Breast epithelium (tissue), 3 donors: ENCODE measurements at regions not wholly inside any gene's neighbourhood (a gene's known extent, or its start where the extent isn't known, plus 50 kb on each side); places are given as distances from the start of the nearest gene placed in this dataset.

ENCODE experiments used
- CTCF ChIP-seq, 3 donors: fragments of 450-650 bp; IDR thresholded peaks; one replicate each; pipeline ENCODE4 v1.5.1; 2016 to 2017; ENCODE audit warnings: antibody characterized with exemption in 3 of 3, mild to moderate bottlenecking in 3 of 3, moderate library complexity in 3 of 3
- POLR2A ChIP-seq: fragments of 450-650 bp; IDR thresholded peaks from one replicate; pipeline ENCODE4 v1.6.1; 2016; ENCODE audit warnings: antibody characterized with exemption, mild to moderate bottlenecking, moderate library complexity
- POLR2AphosphoS5 ChIP-seq, 3 donors: sonication (generic); formaldehyde crosslinking; IDR thresholded peaks; one replicate each; pipeline ENCODE4 v1.6.1; 2017; ENCODE audit warnings: antibody characterized with exemption in 3 of 3

- TF ChIP-seq CTCF (IDR thresholded peaks at IDR 0.05) (no peak), POLR2AphosphoS5 (IDR thresholded peaks at IDR 0.05) (no peak), POLR2A (no peak)
These were observed 410.3 kb downstream of the DTWD2 start for GRCh38 chr5:118578093-118578492.
